Gastrocnemius medialis (tissue), 4 donors: ENCODE measurements at regions not wholly inside any gene's neighbourhood (a gene's known extent, or its start where the extent isn't known, plus 50 kb on each side); places are given as distances from the start of the nearest gene placed in this dataset.

Experiments used
- ATAC-seq, 2 donors: fragments of 150-250 bp; one replicate each; pipeline ENCODE4 v1.9.1; 2016
- DNase-seq, 2 donors: peaks; one replicate each; pipeline ENCODE4 v3.0.0-alpha.2; 2019
- H3K27ac ChIP-seq, 4 donors: fragments of 200-600 bp; sonication (generic); 1 replicate in 1 of 4; 2 replicates in 3 of 4; pipeline ENCODE4 v1.5.1; 2016 to 2018; ENCODE audit warnings: mild to moderate bottlenecking in 2 of 4, moderate library complexity in 1 of 4
- H3K27me3 ChIP-seq, 3 donors: fragments of 200-600 bp; sonication (generic) in 2 of 3; 1 replicate in 1 of 3; 2 replicates in 2 of 3; pipeline versions ENCODE4 v1.5.1 to v1.6.0; 2016 to 2019; ENCODE audit warnings: mild to moderate bottlenecking in 1 of 3, moderate library complexity in 1 of 3
- H3K36me3 ChIP-seq, 2 donors: fragments of 200-600 bp; sonication (generic) in 1 of 2; one replicate each; pipeline ENCODE4 v1.5.1; 2017 to 2018
- H3K4me1 ChIP-seq, 2 donors: fragments of 200-600 bp; sonication (generic) in 1 of 2; one replicate each; pipeline ENCODE4 v1.5.1; 2016 to 2017; ENCODE audit warnings: mild to moderate bottlenecking in 2 of 2
- H3K4me3 ChIP-seq, 4 donors: fragments of 200-600 bp; sonication (generic) in 3 of 4; 1 replicate in 1 of 4; 2 replicates in 3 of 4; pipeline ENCODE4 v1.5.1; 2016 to 2019; ENCODE audit warnings: mild to moderate bottlenecking in 2 of 4
- H3K9me3 ChIP-seq, 3 donors: fragments of 200-600 bp; sonication (generic) in 2 of 3; 1 replicate in 1 of 3; 2 replicates in 2 of 3; pipeline ENCODE4 v1.5.1; 2016 to 2019
- CTCF ChIP-seq, 5 experiments: fragments of 450-650 bp in 3 of 5; fragments of 200-600 bp in 2 of 5; sonication (generic) in 2 of 5; IDR thresholded peaks in 4 of 5; conservative IDR thresholded peaks in 1 of 5; 1 replicate in 4 of 5; 2 replicates in 1 of 5; pipeline ENCODE4 v1.5.1; 2016 to 2019; ENCODE audit warnings: antibody characterized with exemption in 5 of 5, mild to moderate bottlenecking in 3 of 5, moderate library complexity in 3 of 5
- POLR2A ChIP-seq, 2 donors: fragments of 450-650 bp; IDR thresholded peaks; one replicate each; pipeline ENCODE4 v1.6.1; 2017; ENCODE audit warnings: antibody characterized with exemption in 2 of 2, mild to moderate bottlenecking in 2 of 2, moderate library complexity in 2 of 2
- in situ Hi-C, 4 donors: fragments of 200-750 bp; cut with MboI; loops; one replicate each; pipeline versions ENCODE4 v1.15.0 to v1.8.0; 2017; ENCODE audit warnings: low sequenced_read_pairs in 4 of 4
- intact Hi-C: fragments of 100-400 bp; cut with DNase I; formaldehyde crosslinking; loops from one replicate; pipeline ENCODE4 v1.15.1; 2023; ENCODE audit warnings: low total_unique reads

GRCh38 chr10:2494399-2494798 lies 572.9 kb upstream of the PFKP start:
- no peaks in the 10 kb centered on the region for H3K36me3 ChIP-seq
- in situ Hi-C loops (no loop called here), intact Hi-C loops (no loop called here)
- no peaks in the 10 kb centered on the region for H3K4me1 ChIP-seq
- H3K4me3 ChIP-seq: no peak overlapping the region
- no peaks in the 10 kb centered on the region for H3K27me3 ChIP-seq
- no peaks in the 10 kb centered on the region for H3K9me3 ChIP-seq
- no peak for DNase-seq
- no peak for ATAC-seq
- no peak overlapping the region for H3K27ac ChIP-seq
- TF ChIP-seq CTCF (IDR thresholded peaks at IDR 0.05 in 4 of 5, conservative IDR thresholded peaks at IDR 0.05 in 1 of 5) (no peak), POLR2A (IDR thresholded peaks at IDR 0.05) (no peak)

- no peak for TF ChIP-seq POLR2A (IDR thresholded peaks at IDR 0.05)
- DNase-seq (no peak), ATAC-seq (no peak)
- intact Hi-C loops: no loop called here
- H3K9me3 ChIP-seq: no peaks in the 10 kb centered on the region
- H3K36me3 ChIP-seq: no peaks in the 10 kb centered on the region
- no peaks in the 10 kb centered on the region for H3K4me1 ChIP-seq
- H3K27me3 ChIP-seq: no peaks in the 10 kb centered on the region
- in situ Hi-C loops: no loop called here
- H3K27ac ChIP-seq: no peak overlapping the region
- H3K4me3 ChIP-seq: no peak overlapping the region
Observed at GRCh38 chr10:2488446-2489005, 578.8 kb upstream of the PFKP start.

- Histone ChIP-seq H3K27ac (no peak overlapping the region), H3K9me3 (no peaks in the 10 kb centered on the region), H3K27me3 (no peaks in the 10 kb centered on the region), H3K36me3 (no peaks in the 10 kb centered on the region), H3K4me3 (no peak overlapping the region), H3K4me1 (no peaks in the 10 kb centered on the region)
- no peak for TF ChIP-seq CTCF (IDR thresholded peaks at IDR 0.05 in 4 of 5, conservative IDR thresholded peaks at IDR 0.05 in 1 of 5)
- no peak for TF ChIP-seq POLR2A (IDR thresholded peaks at IDR 0.05)
- DNase-seq: no peak
- no peak for ATAC-seq
- in situ Hi-C loops (no loop called here), intact Hi-C loops (no loop called here)
Observed at GRCh38 chr10:2487921-2488320, 579.4 kb upstream of the PFKP start.

GRCh38 chr10:2478656-2479055 lies 588.7 kb upstream of the PFKP start:
- H3K4me3 ChIP-seq: no peak overlapping the region
- no peak for DNase-seq
- no peaks in the 10 kb centered on the region for H3K9me3 ChIP-seq
- H3K4me1 ChIP-seq: no peaks in the 10 kb centered on the region
- H3K27ac ChIP-seq: no peak overlapping the region
- intact Hi-C loops: no loop called here
- H3K27me3 ChIP-seq: no peaks in the 10 kb centered on the region
- no peak for ATAC-seq
- no peaks in the 10 kb centered on the region for H3K36me3 ChIP-seq
- TF ChIP-seq CTCF (IDR thresholded peaks at IDR 0.05 in 4 of 5, conservative IDR thresholded peaks at IDR 0.05 in 1 of 5) (no peak), POLR2A (IDR thresholded peaks at IDR 0.05) (no peak)
- in situ Hi-C loops: no loop called here

GRCh38 chr10:2476812-2477553 lies 590.4 kb upstream of the PFKP start:
- intact Hi-C loops: no loop called here
- Histone ChIP-seq H3K4me1 (no peaks in the 10 kb centered on the region), H3K4me3 (no peak overlapping the region), H3K27ac (no peak overlapping the region), H3K9me3 (peaks cover 0 to 6% (median 0%) of the 10 kb centered on the region in 3 donors), H3K36me3 (no peaks in the 10 kb centered on the region), H3K27me3 (no peaks in the 10 kb centered on the region)
- DNase-seq (no peak), ATAC-seq (no peak)
- in situ Hi-C loops: no loop called here
- no peak for TF ChIP-seq CTCF (IDR thresholded peaks at IDR 0.05 in 4 of 5, conservative IDR thresholded peaks at IDR 0.05 in 1 of 5)
- TF ChIP-seq POLR2A (IDR thresholded peaks at IDR 0.05): no peak
